Ammon's horn (tissue), 1 donor: ENCODE measurements at regions not wholly inside any gene's neighbourhood (a gene's known extent, or its start where the extent isn't known, plus 50 kb on each side); places are given as distances from the start of the nearest gene placed in this dataset.
"Not testable (repeated sequence)": the region's sequence is repeated elsewhere in the genome, so short reads cannot be mapped to it uniquely, and the experiment has no call there.

ENCODE experiments used
- DNase-seq: peaks from one replicate; pipeline ENCODE4 v3.0.0-alpha.2; 2016; ENCODE audit warnings: low spot score

- no peak for DNase-seq
These were observed 295.0 kb downstream of the OMA1 start for GRCh38 chr1:58251430-58252073.

DNA sequence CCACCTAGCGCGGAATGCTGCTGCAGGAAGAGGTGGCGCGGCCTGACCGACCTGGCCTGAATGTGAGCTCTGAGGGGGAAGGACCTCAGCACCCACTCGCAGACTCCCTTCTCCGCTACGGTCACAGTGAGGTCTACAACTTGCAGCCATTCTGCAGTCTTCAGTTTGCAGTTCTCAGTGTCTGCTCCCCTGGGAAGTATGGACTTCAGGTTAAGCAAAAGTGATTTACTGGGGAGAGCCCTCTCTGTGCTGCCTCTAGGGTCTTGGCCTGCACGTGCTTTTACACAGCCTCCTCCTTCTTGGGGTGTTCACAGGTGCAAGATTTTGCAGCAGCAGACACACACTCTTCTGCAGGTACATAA is 296.0 kb downstream of the OMA1 start:
- no peak for DNase-seq

DNA sequence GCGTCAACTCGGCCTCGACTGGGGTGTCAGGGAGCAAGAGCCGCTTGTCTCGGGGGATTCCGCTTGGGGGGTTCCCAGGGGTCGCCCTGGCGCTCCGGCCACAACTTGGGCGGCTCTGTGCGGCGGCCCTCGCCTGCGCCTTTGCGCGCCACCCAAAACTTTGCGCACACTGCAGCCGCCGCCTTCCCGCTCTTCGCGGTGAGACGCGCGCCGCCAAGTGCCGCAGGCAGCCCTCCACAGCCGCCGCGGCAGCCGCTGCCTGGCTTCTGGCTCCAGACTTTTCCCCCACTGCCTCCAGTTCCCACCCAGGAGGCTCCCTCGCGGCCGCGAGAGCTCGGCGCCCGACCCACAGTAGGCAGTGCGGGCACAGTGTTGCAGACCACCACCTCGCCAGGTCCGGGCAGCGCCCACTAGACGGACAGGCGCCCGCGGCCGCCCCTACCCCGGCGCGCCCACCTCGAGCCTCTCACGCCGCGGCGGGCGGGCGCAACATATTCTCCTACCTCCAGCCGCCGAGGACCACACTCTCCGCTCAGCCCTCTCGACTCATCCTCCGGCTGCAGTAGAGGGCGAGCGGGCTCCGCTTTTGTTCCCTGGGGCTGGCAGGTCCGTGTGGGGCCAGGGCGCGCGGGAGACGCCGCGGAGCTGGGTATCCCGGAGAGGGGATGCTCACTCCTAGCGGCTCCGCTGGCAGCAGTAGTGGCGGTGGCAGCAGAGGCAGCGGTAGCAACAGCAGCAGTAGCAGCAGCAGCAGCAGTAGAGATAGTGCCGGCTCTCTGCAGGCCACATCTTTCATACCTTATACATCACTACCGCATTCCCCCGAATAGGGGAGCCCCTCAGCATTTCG is 296.6 kb downstream of the OMA1 start:
- DNase-seq: peak; percentile 61

GRCh38 chr1:58249388-58249736 is 297.2 kb downstream of the OMA1 start:
- no peak for DNase-seq

- peak; percentile 14 for DNase-seq
These were observed 297.7 kb downstream of the OMA1 start for GRCh38 chr1:58248791-58249190.

DNA sequence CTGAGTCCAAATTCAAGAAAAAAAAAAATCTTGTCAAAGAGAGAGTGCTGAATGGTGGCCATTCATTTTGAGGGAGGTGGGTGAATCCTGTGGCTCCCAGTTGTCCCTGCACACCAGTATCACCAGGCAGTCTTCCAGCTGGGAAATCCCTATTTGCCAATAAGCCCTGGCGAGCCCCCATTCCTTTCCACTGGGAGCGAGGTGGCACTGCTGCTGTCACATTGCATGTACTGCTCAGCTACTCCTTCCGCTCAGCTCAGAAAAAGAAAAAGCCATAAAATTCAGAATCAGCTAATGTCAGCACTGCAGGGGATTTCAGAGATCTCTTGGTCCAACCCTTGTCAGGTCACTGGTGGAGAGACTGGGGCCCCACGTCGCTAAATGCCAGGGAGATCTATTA is 298.5 kb downstream of the OMA1 start:
- peak; percentile 38 for DNase-seq

DNA sequence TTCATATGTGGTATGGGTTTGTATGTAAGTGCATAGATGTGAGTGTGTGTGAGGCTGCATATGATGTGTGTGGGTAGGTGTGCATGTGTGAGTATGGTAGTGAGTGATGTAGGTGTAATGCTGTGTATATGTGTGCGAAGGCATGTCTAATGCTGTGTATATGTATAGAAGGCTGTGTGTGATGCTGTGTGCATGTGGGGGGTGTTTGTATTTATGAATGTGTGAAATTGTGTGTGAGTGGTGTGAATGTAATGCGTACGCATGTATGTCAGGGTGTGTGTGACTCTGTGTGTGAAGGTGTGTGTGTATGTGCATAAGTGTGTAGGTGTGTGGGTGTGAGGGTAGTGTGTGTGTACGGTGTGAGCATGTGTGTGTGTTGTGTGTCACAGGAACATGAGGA is 300.0 kb downstream of the OMA1 start:
- DNase-seq: no peak

GRCh38 chr1:58244872-58245271 is 301.7 kb downstream of the OMA1 start:
- no peak for DNase-seq

- no peak for DNase-seq
These were observed 307.7 kb downstream of the OMA1 start for GRCh38 chr1:58238846-58239245.

- DNase-seq: no peak
These were observed 312.8 kb downstream of the OMA1 start for GRCh38 chr1:58233729-58234128.

- DNase-seq: no peak
These were observed 315.3 kb downstream of the OMA1 start for GRCh38 chr1:58231204-58231603.

DNA sequence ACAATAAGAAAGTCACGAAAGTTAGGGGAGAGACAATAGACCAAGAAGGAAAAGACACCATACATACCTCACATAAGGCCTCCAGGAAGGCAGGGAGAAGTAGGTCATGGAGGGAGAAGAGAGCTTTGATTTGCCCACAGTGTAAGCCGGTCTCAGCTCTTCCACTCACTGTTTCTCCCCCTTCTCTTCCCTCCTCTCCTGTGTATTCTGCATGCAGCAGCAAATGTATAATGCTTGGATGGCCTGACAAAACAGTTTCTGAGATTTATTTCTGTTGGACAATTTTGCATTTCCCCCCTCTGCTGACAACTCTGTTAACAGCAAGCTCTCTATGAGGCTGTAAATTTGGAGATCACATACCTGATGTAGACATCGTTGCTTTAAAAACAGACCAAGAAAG is 318.9 kb downstream of the OMA1 start:
- DNase-seq: no peak

- DNase-seq: no peak
These were observed 323.0 kb downstream of the OMA1 start for GRCh38 chr1:58223522-58223921.

DNA sequence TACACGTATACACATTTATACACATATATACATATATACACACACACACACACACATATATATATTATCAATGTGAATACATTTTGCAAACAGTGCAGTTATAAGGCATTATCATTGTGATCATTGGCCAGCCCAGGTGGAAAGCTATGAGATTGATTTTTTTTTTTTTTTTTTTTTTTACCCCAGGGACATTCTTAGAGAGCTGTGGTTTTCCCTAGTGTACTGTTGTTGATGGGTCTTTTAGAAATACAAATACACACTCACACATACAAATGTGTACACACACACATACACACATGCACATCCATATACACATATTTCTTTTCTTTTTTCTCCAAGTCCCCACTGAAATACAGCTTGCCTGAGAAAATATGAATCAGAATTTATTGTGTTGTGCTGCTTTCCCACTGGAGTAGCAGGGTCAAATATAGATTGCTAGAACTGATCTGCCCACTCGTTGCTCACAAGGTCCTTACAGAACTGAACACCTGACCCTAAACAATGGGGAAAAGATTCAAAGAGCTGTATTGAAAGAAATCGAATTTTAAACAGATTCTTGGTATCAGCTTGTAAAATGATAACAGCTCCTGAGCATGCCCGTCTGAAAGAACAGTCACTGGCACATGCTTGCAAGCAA is 325.6 kb downstream of the OMA1 start:
- DNase-seq: no peak

DNA sequence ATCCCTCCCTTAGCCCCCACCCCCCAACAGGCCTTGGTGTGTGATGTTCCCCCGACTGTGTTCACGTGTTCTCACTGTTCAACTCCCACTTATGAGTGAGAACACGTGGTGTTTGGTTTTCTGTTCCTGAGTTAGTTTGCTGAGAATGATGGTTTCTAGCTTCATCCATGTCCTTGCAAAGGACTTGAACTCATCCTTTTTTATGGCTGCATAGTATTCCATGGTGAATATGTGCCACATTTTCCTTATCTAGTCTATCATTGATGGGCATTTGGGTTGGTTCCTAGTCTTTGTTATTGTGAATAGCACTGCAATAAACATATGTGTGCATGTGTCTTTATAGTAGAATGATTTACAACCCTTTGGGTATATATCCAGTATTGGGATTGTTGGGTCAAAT is 330.4 kb downstream of the OMA1 start:
- DNase-seq: not testable (repeated sequence)

- DNase-seq: no peak
These were observed 331.9 kb downstream of the OMA1 start for GRCh38 chr1:58214674-58215073.

- DNase-seq: no peak
These were observed 334.7 kb downstream of the OMA1 start for GRCh38 chr1:58211869-58212268.

DNA sequence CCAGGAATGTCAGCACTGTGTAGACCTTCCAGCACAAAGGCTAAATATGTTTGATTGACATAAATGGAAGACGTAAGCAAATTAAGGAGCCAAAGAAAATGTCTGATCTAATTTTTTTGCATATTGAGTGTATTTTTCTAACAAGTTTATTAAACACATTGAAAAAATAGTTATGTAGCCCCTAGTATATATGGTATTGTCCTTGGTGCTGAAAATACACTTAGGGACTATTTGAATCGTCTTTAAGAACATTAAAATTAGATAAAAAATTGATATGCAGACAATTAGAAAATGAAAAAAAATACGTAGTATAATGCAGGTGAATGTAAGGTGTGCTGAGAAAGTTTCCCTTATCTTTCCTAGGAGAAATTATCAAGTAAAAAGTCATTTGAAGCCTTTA is 337.0 kb downstream of the OMA1 start:
- DNase-seq: no peak

GRCh38 chr1:58206749-58207148 is 339.8 kb downstream of the OMA1 start:
- DNase-seq: no peak

DNA sequence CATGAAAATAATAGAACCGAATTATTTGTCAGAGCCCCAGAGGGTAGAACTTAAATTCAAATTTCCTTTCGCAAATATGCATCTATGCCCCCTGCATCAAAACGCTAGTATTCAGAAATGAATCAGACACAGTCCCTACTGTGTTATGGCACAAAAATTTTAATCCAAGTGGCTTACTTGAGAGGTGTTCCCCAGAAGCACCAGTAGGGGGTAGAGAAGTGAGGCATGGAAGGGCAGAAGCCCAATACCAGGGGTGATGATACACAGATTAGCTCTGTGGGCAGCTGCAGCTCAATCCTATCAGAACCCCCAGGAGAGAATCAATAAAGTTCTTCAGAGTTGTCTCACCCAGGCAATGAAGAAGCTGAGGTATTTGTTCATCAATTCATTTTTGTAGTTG is 342.2 kb downstream of the OMA1 start:
- DNase-seq: no peak

GRCh38 chr1:58201492-58202106 is 344.9 kb downstream of the OMA1 start:
- no peak for DNase-seq

DNA sequence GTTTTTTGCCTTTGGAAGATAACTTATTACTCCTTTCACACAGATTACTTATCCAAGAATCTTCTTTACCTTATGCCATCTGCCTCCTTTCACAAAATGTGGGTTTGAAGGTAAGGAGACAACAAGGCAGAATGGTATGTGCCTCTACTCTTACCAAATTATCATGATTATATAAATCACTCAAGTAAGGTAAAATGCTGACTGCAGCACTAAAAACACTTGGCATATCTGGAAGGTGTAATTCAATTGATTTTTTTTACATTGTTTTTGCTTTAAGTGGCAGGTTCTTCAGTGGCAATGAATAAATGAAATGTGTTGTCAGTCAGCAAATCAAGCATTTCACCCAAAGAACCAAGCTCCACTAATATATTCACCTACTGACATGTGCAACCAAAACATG is 346.1 kb downstream of the OMA1 start:
- DNase-seq: no peak

- no peak for DNase-seq
These were observed 348.7 kb downstream of the OMA1 start for GRCh38 chr1:58197811-58198210.
